NCI-H128 (cell line): ENCODE measurements at regions not wholly inside any gene's neighbourhood (a gene's known extent, or its start where the extent isn't known, plus 50 kb on each side); places are given as distances from the start of the nearest gene placed in this dataset.
"Not testable (repeated sequence)": the region's sequence is repeated elsewhere in the genome, so short reads cannot be mapped to it uniquely, and the experiment has no call there.

ENCODE experiments used
- DNase-seq: peaks from one replicate; lab custom pipeline; 2025; ENCODE audit not compliant: unreplicated experiment; lab: John Stamatoyannopoulos, UW

DNA sequence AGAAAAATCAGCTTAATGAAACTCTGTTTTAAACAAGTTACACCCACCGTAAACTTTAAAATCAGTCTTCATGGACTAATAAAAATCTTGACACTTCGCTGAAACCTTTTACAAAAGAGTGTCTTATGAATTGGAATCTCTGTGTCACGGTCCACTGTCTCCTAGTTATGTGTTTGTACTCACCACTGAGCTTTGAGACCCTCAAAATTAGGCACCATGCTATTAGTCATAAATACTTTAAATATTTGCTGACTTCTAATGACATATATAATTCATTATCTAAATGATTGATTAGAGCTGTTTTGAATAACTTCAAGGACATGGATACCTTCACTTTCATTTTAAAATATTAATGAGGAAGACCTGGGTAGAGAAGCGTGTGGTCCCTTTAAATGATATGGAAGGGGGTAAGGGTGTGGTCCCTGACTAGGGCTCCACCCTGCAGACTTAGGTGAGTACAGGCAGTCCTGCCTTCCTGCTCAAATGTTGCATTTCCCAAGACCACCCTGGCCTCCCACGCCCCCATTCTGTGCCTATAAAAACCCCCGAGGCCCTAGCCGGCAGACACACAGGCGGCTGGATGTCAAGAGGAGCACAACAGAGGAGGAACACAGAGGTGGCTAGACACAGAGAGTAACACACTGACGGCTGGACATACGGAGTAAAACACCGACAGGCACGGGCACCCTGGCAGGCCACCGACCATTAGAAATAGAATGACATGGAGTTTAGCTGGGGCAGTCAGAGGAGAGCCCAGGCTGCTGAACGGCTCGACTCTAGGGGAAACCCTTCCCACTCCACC, 179.0 kb upstream of the CDH9 start:
- DNase-seq: no peak

DNA sequence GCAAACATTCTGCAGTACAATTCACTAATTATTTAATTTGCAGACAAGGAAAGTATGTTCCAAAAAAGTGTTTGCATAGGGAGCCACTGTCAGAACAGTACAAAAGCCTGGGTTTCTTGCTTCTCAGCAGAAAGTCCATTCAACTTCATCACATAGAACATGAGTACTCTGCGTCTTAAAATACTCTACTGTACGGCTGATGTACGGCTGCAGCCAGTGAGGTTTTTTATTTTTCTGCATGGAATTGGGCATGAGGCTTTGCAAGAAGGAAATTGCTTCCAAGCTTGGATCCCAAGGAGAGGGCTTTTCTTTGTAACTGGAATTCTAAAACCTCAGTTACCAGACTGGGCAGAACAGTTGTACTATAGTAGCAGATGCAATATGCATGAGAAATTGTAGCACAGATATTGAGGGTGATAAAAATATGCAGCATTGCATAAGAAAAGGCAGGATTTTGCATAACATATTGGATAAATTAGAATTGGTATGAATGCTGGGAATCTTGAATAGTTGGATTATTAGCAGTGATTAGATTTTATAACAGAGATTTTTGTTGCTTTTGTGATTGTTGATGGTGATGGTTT, 178.1 kb upstream of the CDH9 start:
- no peak for DNase-seq

DNA sequence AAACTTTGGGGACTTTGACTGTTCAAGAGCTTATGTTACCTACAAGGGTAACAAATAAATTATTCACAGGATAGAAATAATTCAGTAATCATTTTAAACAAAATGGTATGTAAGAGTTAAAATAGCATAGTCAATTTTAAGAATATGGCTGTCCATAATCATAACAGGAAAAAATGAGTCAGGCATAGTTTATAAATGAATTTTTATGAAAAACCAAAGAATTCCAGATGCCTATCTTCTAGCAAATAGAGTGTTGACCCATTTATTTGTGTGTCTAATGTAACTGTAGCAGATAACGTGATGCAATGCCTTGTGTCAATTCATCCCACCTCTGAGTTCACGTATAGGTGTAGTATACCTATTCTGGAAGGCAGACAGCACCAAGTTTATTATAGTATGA, 169.7 kb upstream of the CDH9 start:
- no peak for DNase-seq

GRCh38 chr5:27191786-27192510, 153.6 kb upstream of the CDH9 start:
- no peak for DNase-seq

GRCh38 chr5:27172693-27173092, 134.3 kb upstream of the CDH9 start:
- DNase-seq: no peak

GRCh38 chr5:27171761-27172261, 133.4 kb upstream of the CDH9 start:
- no peak for DNase-seq

- no peak for DNase-seq
Observed at GRCh38 chr5:27158775-27159174, 120.4 kb upstream of the CDH9 start.

- DNase-seq: no peak
Observed at GRCh38 chr5:27158171-27158570, 119.8 kb upstream of the CDH9 start.

DNA sequence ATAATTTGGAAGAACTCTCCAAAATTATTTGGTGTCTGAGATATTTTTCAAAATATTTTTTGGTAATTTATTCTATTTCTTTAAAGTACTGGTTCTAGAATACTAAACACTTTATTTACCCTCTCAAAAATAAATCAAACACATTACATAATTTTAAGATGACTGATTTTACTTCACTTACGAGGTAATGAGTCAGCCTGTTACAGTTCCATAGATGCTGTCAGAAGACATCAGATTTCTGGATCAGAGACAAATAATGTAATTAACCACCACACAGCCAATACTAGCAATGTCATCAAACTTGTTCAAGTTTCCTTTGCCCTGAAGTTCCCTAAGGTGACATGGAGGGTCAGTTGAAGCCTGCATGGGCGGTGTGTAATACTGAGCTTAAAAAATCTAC, 106.1 kb upstream of the CDH9 start:
- no peak for DNase-seq

DNA sequence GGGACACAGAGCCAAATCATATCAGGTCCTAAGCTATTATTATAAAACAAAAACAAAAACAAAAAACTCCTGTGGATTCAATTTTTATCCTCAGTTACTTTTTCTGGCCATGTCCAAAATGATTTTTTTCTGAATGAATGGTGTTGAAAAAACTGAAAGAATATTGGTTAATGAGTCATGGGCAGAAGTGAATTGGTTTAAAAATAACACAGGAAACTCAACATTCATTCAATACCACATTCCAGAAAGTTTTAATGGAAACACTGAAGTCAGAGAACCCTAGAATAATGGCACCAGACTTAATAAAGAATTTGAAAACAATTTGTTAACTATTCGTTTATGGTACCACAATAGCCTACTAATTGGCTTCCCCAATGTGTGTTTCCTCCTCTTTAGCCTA, 102.4 kb upstream of the CDH9 start:
- no peak for DNase-seq

GRCh38 chr5:27130587-27130986, 92.2 kb upstream of the CDH9 start:
- no peak for DNase-seq

- no peak for DNase-seq
Observed at GRCh38 chr5:27129926-27130325, 91.5 kb upstream of the CDH9 start.

GRCh38 chr5:27125856-27126255, 87.5 kb upstream of the CDH9 start:
- no peak for DNase-seq

- DNase-seq: no peak
Observed at GRCh38 chr5:27124590-27124989, 86.2 kb upstream of the CDH9 start.

GRCh38 chr5:27119736-27120321, 81.4 kb upstream of the CDH9 start:
- not testable (repeated sequence) for DNase-seq

DNA sequence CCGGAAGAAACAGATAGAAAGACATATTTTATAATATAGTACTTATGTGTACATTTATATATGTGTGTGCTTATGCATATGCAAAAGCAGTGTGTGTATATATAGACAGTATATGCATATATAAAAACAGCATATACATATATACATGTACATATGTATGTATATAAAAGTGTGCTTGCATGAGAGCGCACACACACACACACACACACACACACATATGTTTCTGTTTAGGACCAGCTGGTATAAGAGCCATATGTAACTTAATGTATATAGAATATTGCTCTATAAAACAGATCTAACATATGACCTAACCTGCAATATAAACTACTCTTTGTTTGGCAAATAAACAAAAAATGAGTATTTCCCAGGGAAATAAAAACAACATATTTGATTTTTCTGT, 65.1 kb upstream of the CDH9 start:
- no peak for DNase-seq

- not testable (repeated sequence) for DNase-seq
Observed at GRCh38 chr5:27095761-27096160, 57.4 kb upstream of the CDH9 start.

GRCh38 chr5:27093279-27093678, 54.9 kb upstream of the CDH9 start:
- DNase-seq: no peak

GRCh38 chr5:27091858-27092257, 53.5 kb upstream of the CDH9 start:
- no peak for DNase-seq

GRCh38 chr5:27088822-27089221, 50.4 kb upstream of the CDH9 start:
- not testable (repeated sequence) for DNase-seq
